Keratinocyte (primary cell): ENCODE measurements at regions not wholly inside any gene's neighbourhood (a gene's known extent, or its start where the extent isn't known, plus 50 kb on each side); places are given as distances from the start of the nearest gene placed in this dataset.

Experiments
- DNase-seq: peaks from one replicate; pipeline ENCODE4 v3.0.0-alpha.2; 2011; ENCODE audit warnings: low read depth, missing footprints, low spot score
- FAIRE-seq: peaks from 2 replicates; lab custom pipeline; 2011; peaks lifted over from hg19 to GRCh38; lab: Jason Lieb, UNC
- H2AFZ ChIP-seq: 2 replicates; pipeline ENCODE4 v1.6.0; 2012; ENCODE audit warnings: low read length, control low read depth, inconsistent platforms; ENCODE audit not compliant: control insufficient read depth
- H3K27ac ChIP-seq: 2 replicates; pipeline ENCODE4 v1.5.1; 2011; ENCODE audit warnings: low read length; ENCODE audit not compliant: control insufficient read depth, insufficient read depth
- H3K27me3 ChIP-seq: 3 replicates; pipeline ENCODE4 v1.6.0; 2011; ENCODE audit warnings: low read length; ENCODE audit not compliant: control insufficient read depth, insufficient read depth; ENCODE audit errors: extremely low read depth
- H3K36me3 ChIP-seq, 2 experiments: 2 replicates in 1 of 2; 3 replicates in 1 of 2; pipeline ENCODE4 v1.5.1; 2011; ENCODE audit warnings: low read length in 2 of 2, mild to moderate bottlenecking in 1 of 2; ENCODE audit not compliant: control insufficient read depth in 2 of 2, insufficient read depth in 2 of 2; ENCODE audit errors: extremely low read depth in 1 of 2
- H3K4me1 ChIP-seq: 3 replicates; pipeline ENCODE4 v1.5.1; 2011; ENCODE audit warnings: low read length; ENCODE audit not compliant: control insufficient read depth, insufficient read depth; ENCODE audit errors: extremely low read depth
- H3K4me2 ChIP-seq: 3 replicates; pipeline ENCODE4 v1.6.0; 2011; ENCODE audit warnings: low read depth, low read length; ENCODE audit not compliant: control insufficient read depth, insufficient read depth; ENCODE audit errors: extremely low read depth
- H3K4me3 ChIP-seq, 3 experiments: fragments of 200-600 bp in 1 of 3; sonication (generic) in 1 of 3; 2 replicates in 2 of 3; 3 replicates in 1 of 3; pipeline ENCODE4 v1.5.1; 2011 to 2016; ENCODE audit warnings: low read length in 3 of 3, mild to moderate bottlenecking in 3 of 3, control low read depth in 2 of 3, inconsistent platforms in 1 of 3, low read depth in 1 of 3, mixed read lengths in 1 of 3, mixed run types in 1 of 3, moderate library complexity in 1 of 3; ENCODE audit not compliant: control insufficient read depth in 2 of 3, insufficient read depth in 2 of 3; ENCODE audit errors: extremely low read depth in 1 of 3
- H3K79me2 ChIP-seq: 2 replicates; pipeline ENCODE4 v1.6.0; 2012; ENCODE audit warnings: low read length; ENCODE audit not compliant: control insufficient read depth, insufficient read depth
- H3K9ac ChIP-seq: 3 replicates; pipeline ENCODE4 v1.6.0; 2011; ENCODE audit warnings: low read length; ENCODE audit not compliant: control insufficient read depth, insufficient read depth; ENCODE audit errors: extremely low read depth
- H3K9me1 ChIP-seq: 3 replicates; pipeline ENCODE4 v1.6.0; 2011; ENCODE audit warnings: low read length; ENCODE audit not compliant: control insufficient read depth, insufficient read depth; ENCODE audit errors: extremely low read depth
- H3K9me3 ChIP-seq: 2 replicates; pipeline ENCODE4 v1.5.1; 2012; ENCODE audit warnings: low read depth, low read length; ENCODE audit not compliant: control insufficient read depth
- H4K20me1 ChIP-seq: 3 replicates; pipeline ENCODE4 v1.6.0; 2011; ENCODE audit warnings: low read length; ENCODE audit not compliant: control insufficient read depth, insufficient read depth; ENCODE audit errors: extremely low read depth
- CTCF ChIP-seq, 3 experiments: IDR thresholded peaks in 1 of 3; conservative IDR thresholded peaks in 1 of 3; optimal IDR thresholded peaks in 1 of 3; 2 replicates in 2 of 3; 3 replicates in 1 of 3; pipeline versions ENCODE3 to v1.5.1; 2011; ENCODE audit warnings: low read length in 3 of 3, mild to moderate bottlenecking in 3 of 3, moderate library complexity in 2 of 3, control low read depth in 1 of 3, inconsistent platforms in 1 of 3; ENCODE audit not compliant: insufficient read depth in 2 of 3; ENCODE audit errors: extremely low read depth in 1 of 3
- EZH2 ChIP-seq: IDR thresholded peaks from one replicate; pipeline ENCODE4 v1.6.1; 2012; ENCODE audit warnings: inconsistent platforms, mild to moderate bottlenecking, low read length, moderate library complexity
- dilution Hi-C: fragments of 300-500 bp; cut with MboI; formaldehyde crosslinking; loops from one replicate; pipeline ENCODE4 v1.7.0; 2020; ENCODE audit warnings: low sequenced_read_pairs; ENCODE audit not compliant: extremely low pct_ligation_motif_present

DNA sequence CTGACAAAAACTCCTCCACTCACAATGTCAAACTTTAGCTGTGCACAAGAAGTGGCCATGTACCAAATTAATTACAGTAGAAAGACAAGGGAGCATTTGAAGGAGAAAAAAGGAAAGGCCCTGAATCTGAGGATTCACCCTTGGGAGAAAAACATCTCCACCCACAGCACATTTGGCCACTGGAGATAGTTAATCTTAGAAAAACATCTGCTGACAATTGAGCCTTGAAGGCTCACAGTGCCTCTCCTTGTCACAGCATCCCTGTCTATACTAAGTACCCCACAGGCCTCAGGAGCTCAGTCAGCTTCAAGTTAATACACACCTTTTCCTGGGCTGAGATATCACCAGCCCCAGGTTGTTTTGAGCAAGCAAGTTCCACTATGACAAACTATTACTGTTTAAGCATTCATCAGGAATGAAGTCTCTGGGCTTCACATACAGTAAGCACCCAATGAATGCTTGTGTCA, 78.1 kb upstream of the SETMAR start:
- dilution Hi-C loops = no loop called here
- Histone ChIP-seq H3K36me3 (no peaks in the 10 kb centered on the region), H3K4me3 (no peak overlapping the region), H3K9ac (no peak overlapping the region), H3K4me2 (no peak overlapping the region), H3K4me1 (no peaks in the 10 kb centered on the region), H3K79me2 (no peaks in the 10 kb centered on the region), H2AFZ (no peak overlapping the region), H3K27ac (no peak overlapping the region), H3K9me1 (no peaks in the 10 kb centered on the region), H3K27me3 (no peaks in the 10 kb centered on the region), H3K9me3 (no peaks in the 10 kb centered on the region), H4K20me1 (no peaks in the 10 kb centered on the region)
- TF ChIP-seq CTCF (optimal IDR thresholded peaks at IDR 0.05 in 1 of 3, IDR thresholded peaks at IDR 0.05 in 1 of 3, conservative IDR thresholded peaks at IDR 0.05 in 1 of 3; ENCODE audit: extremely low read depth in 1 of 3, insufficient read depth in 2 of 3, low read length in 3 of 3) (no peak), EZH2 (no peak)
- FAIRE-seq (no peak), DNase-seq (no peak)

- Histone ChIP-seq H3K4me3 (no peak overlapping the region), H3K27ac (no peak overlapping the region), H3K4me2 (no peak overlapping the region), H3K9ac (no peak overlapping the region), H3K4me1 (no peaks in the 10 kb centered on the region), H3K9me1 (no peaks in the 10 kb centered on the region), H3K79me2 (no peaks in the 10 kb centered on the region), H3K9me3 (no peaks in the 10 kb centered on the region), H2AFZ (no peak overlapping the region), H4K20me1 (no peaks in the 10 kb centered on the region), H3K36me3 (no peaks in the 10 kb centered on the region), H3K27me3 (no peaks in the 10 kb centered on the region)
- no peak for TF ChIP-seq EZH2
- TF ChIP-seq CTCF (optimal IDR thresholded peaks at IDR 0.05 in 1 of 3, IDR thresholded peaks at IDR 0.05 in 1 of 3, conservative IDR thresholded peaks at IDR 0.05 in 1 of 3; ENCODE audit: extremely low read depth in 1 of 3, insufficient read depth in 2 of 3, low read length in 3 of 3) = no peak
- DNase-seq (no peak), FAIRE-seq (no peak)
- dilution Hi-C loops = no loop called here
Measured at GRCh38 chr3:4228295-4228694, 74.9 kb upstream of the SETMAR start.
